GM23248 (cell line): ENCODE measurements at regions not wholly inside any gene's neighbourhood (a gene's known extent, or its start where the extent isn't known, plus 50 kb on each side); places are given as distances from the start of the nearest gene placed in this dataset.

Experiments
- EZH2 ChIP-seq: fragments of 200-600 bp; sonication (generic); IDR thresholded peaks from 2 replicates; pipeline ENCODE4 v1.6.1; 2018; ENCODE audit warnings: antibody characterized with exemption, mild to moderate bottlenecking; ENCODE audit not compliant: insufficient read depth, poor library complexity, severe bottlenecking
- EZH2phosphoT487 ChIP-seq: fragments of 200-600 bp; sonication (generic); IDR thresholded peaks from 2 replicates; pipeline ENCODE4 v1.6.1; 2018; ENCODE audit warnings: antibody characterized with exemption, moderate library complexity, mild to moderate bottlenecking, low read depth; ENCODE audit not compliant: insufficient read depth

- TF ChIP-seq EZH2phosphoT487 (no peak), EZH2 (no peak)
These were observed 105.4 kb upstream of the EIF1AY start for GRCh38 chrY:20470140-20470539.
